Neural progenitor cell (in vitro differentiated cells): ENCODE measurements at regions not wholly inside any gene's neighbourhood (a gene's known extent, or its start where the extent isn't known, plus 50 kb on each side); places are given as distances from the start of the nearest gene placed in this dataset.

ENCODE experiments used
- EZH2 ChIP-seq: fragments of 200-600 bp; sonication (generic); IDR thresholded peaks from 2 replicates; pipeline ENCODE4 v1.6.1; 2017; ENCODE audit warnings: antibody characterized with exemption, mild to moderate bottlenecking, moderate library complexity
- EZH2phosphoT487 ChIP-seq: fragments of 200-600 bp; sonication (generic); IDR thresholded peaks from 2 replicates; pipeline ENCODE4 v1.6.1; 2017; ENCODE audit warnings: antibody characterized with exemption
- TF ChIP-seq, protein P1 (sequence below): fragments of 200-600 bp; sonication (generic); IDR thresholded peaks from 2 replicates; pipeline ENCODE4 v1.5.1; 2017; ENCODE audit warnings: antibody characterized with exemption, mild to moderate bottlenecking

DNA sequence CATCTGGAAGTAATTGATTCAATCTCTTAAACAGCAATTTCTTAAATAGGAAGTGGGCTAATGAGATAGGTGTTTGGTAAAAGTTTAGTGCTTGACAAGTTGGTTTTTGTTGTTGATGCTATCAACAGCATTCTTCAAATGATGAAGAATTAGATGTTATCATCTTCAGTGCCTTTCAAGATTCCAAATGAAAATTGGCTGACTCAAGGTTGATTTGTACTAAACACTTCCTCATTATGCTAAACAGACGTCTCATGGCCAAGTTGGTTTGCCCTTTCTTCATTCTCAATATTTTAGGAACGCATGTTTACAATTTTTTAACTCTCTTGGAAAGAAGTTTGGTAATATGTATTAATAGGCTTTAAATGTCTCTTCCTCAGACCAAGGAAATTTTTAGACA lies 86.0 kb downstream of the MID1IP1 start:
- TF ChIP-seq, protein P1, sequence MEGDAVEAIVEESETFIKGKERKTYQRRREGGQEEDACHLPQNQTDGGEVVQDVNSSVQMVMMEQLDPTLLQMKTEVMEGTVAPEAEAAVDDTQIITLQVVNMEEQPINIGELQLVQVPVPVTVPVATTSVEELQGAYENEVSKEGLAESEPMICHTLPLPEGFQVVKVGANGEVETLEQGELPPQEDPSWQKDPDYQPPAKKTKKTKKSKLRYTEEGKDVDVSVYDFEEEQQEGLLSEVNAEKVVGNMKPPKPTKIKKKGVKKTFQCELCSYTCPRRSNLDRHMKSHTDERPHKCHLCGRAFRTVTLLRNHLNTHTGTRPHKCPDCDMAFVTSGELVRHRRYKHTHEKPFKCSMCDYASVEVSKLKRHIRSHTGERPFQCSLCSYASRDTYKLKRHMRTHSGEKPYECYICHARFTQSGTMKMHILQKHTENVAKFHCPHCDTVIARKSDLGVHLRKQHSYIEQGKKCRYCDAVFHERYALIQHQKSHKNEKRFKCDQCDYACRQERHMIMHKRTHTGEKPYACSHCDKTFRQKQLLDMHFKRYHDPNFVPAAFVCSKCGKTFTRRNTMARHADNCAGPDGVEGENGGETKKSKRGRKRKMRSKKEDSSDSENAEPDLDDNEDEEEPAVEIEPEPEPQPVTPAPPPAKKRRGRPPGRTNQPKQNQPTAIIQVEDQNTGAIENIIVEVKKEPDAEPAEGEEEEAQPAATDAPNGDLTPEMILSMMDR = no peak
- no peak for TF ChIP-seq EZH2phosphoT487
- TF ChIP-seq EZH2 = no peak
